Breast epithelium (tissue), 3 donors: ENCODE measurements at regions not wholly inside any gene's neighbourhood (a gene's known extent, or its start where the extent isn't known, plus 50 kb on each side); places are given as distances from the start of the nearest gene placed in this dataset.

Source experiments
- CTCF ChIP-seq, 3 donors: fragments of 450-650 bp; IDR thresholded peaks; one replicate each; pipeline ENCODE4 v1.5.1; 2016 to 2017; ENCODE audit warnings: antibody characterized with exemption in 3 of 3, mild to moderate bottlenecking in 3 of 3, moderate library complexity in 3 of 3
- POLR2A ChIP-seq: fragments of 450-650 bp; IDR thresholded peaks from one replicate; pipeline ENCODE4 v1.6.1; 2016; ENCODE audit warnings: antibody characterized with exemption, mild to moderate bottlenecking, moderate library complexity

- TF ChIP-seq CTCF (IDR thresholded peaks at IDR 0.05) (no peak), POLR2A (no peak)
Observed at GRCh38 chr14:40133463-40133862, 701.2 kb upstream of the FBXO33 start.
